H54 (cell line): ENCODE measurements at regions not wholly inside any gene's neighbourhood (a gene's known extent, or its start where the extent isn't known, plus 50 kb on each side); places are given as distances from the start of the nearest gene placed in this dataset.
"Not testable (repeated sequence)": the region's sequence is repeated elsewhere in the genome, so short reads cannot be mapped to it uniquely, and the experiment has no call there.

Source experiments
- DNase-seq: peaks from one replicate; pipeline ENCODE4 v3.0.0; 2011; ENCODE audit warnings: low spot score, mixed read lengths; ENCODE audit not compliant: insufficient read length
- FAIRE-seq: peaks from 3 replicates; lab custom pipeline; 2011; peaks lifted over from hg19 to GRCh38; lab: Jason Lieb, UNC
- POLR2A ChIP-seq: IDR thresholded peaks from 2 replicates; pipeline ENCODE4 v1.6.1; 2011; ENCODE audit warnings: low read depth, mild to moderate bottlenecking, low read length

DNA sequence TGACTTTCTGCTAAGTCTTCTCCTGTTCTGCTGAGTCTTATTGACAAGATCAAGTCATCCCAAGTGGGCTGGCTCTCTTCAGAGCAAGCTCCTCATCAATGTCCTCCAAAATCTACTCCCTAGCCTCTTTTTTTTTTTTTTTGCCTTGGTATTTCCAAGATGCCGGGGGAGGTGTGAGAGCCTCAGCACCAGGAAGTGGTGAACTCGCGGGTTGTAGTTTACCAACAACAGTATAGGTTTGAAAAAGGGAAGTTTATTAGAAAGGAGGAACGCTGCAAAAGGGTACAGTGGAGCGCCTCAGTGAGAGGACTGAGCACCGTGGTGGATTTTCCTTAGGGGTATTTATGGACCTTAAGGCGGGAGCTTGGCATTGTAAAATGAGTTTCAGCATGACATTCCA lies 94.3 kb upstream of the SGO1 start:
- FAIRE-seq (no peak), DNase-seq (no peak)
- TF ChIP-seq POLR2A, result no peak

DNA sequence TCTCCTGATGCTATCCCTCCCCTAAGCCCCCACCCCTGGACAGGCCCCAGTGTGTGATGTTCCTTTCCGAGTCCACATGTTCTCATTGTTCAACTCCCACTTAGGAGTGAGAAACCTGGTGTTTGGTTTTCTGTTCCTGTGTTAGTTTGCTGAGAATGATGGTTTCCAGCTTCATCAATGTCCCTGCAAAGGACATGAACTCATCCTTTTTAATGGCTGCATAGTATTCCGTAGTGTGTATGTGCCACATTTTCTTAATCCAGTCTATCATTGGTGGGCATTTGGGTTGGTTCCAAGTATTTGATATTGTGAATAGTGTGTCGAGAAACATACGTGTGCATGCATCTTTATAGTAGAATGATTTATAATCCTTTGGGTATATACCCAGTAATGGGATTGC lies 80.0 kb upstream of the SGO1 start:
- FAIRE-seq, DNase-seq: not testable (repeated sequence)

DNA sequence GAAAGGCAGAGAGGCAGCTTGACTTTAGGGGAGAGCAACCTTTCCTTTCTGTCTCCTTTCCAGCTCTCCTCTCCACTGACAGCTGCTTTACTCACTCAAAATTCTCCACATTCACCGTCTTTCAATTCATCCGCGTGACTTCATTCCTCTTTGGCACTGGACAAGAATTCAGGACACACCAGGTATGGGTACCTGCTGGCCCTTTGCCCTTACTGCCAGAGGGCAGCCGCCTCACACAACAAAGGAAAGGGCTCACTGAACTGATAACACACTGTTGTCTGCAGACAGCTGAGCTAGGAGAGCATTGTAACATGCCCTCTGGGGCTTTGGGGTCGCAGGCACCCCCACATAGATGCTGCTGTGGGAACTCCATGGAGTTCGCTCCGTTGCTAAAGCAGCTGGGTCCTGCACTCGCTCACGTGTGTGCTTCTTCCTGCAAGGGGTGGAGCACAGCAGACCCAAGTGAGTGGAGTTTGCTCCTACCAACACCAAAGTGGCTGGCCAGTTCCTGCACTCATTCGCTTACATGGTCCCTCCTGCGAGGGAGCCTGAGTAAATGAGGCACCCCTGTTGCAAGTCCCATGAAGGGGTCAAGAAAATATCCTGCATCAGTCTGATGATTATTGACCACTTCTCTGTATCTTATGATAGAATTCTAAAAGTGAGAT lies 79.0 kb upstream of the SGO1 start:
- no peak for TF ChIP-seq POLR2A
- no peak for DNase-seq
- FAIRE-seq, result no peak

DNA sequence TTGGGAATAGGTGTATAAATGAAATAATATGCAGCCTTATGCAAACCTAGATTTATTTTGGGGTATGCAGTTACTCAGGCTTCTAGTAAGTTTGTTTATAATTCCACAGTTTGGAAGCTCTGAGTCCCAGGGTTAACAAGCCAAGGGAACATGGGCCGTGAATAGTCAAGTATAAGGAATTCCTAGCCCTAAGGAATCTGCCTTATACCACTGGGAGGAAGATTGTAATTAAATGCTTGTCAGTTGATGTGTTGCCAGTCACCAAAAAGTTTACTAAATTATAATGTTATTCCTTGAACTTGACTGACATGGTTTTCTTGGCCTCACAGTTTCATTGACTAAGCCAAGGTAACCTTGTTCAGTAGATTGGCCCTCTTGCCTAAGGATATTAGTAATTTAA lies 72.4 kb upstream of the SGO1 start:
- no peak for TF ChIP-seq POLR2A
- DNase-seq (no peak), FAIRE-seq (no peak)

DNA sequence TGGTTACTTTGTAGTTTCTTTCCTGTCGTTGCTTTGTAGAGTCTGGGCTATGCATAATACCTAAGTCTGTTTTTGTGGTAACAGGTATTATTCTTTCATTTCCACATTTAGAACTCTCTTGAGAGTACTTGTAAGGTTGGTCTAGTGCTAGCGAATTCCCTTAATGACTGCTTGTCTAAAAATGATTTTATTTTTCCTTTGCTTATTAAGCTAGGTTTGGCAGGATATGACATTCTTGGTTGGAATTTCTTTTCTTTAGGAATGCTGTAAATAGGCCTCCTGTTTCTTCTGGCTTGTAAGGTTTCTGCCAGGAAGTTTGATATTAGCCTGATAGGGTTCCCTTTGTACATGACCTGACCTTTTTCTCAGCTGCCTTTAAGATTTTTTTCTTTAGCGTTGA lies 70.1 kb upstream of the SGO1 start:
- no peak for TF ChIP-seq POLR2A
- FAIRE-seq (no peak), DNase-seq (no peak)

DNA sequence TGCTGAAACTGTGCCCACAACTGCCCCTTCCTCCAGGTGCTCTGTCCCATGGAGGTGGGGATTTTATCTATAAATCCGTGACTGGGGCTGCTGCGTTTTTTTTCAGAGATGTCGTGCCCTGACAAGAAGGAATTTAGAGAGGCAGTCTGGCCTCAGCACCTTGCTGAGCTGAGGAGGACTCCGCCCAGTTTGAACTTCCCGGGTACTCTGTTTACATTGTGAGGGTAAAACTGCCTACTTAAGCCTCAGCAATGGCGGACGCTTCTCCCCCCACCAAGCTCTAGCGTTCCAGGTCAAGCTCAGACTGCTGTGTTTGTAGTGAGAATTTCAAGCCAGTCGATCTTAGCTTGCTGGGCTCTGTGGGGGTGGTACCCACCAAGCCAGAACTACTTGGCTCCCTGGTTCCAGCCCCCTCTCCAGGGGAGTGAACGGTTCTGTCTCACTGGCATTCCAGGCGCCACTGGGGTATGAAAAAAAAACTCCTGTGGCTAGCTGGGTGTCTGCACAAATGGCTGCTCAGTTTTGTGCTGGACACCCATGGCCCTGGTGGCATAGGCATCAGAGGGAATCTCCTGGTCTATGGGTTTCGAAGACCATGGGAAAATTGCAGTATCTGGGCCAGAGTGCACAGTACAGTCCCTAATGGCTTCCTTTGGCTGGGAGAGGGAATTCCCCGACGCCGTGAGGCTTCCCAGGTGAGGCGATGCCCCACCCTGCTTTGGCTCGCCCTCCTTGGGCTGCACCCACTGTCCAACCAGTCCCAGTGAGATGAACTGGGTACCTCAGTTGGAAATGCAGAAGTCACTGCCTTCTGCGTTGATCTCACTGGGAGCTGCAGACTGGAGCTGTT lies 68.5 kb upstream of the SGO1 start:
- TF ChIP-seq POLR2A, result no peak

DNA sequence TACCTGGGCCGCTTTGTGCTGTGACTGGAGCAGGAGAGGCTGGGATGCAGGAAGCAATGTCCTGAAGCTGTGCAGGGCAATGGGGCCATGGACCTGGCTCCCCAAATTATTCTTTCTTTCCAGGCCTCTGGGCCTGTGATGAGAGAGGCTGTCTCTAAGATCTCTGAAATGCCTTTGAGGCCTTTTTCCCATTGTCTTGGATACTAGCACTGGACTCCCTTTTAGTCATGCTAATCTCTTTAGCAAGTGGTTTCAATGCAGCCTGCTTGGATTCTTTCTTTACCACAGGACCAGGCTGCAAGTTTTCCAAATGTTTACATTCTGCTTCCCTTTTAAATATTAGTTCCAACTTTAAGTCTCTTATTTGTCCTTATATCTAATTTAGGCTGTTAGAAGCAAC lies 64.8 kb upstream of the SGO1 start:
- TF ChIP-seq POLR2A, result no peak
- FAIRE-seq, result no peak
- no peak for DNase-seq

More for the DNA sequence above, 68.5 kb upstream of the SGO1 start:
- no peak for DNase-seq
- no peak for FAIRE-seq

DNA sequence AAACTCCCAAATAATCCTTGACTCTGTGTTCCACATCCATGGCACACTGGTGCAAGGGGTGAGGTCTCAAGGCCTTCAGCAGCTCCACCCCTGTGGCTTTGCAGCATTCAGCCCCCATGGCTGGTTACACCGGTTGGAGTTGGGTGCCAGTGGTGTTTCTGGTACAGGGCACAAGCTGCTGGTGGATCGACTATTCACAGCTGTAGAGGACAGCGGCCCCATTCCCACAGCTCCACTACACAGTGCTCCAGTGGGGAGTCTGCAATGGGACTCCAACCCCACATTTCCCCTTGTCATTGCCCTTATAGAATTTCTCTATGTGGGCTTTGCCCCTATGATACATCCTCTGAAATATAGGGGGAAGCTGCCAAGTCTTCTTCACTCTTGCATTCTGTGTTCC lies 64.3 kb upstream of the SGO1 start:
- no peak for FAIRE-seq
- DNase-seq, result no peak
- no peak for TF ChIP-seq POLR2A

DNA sequence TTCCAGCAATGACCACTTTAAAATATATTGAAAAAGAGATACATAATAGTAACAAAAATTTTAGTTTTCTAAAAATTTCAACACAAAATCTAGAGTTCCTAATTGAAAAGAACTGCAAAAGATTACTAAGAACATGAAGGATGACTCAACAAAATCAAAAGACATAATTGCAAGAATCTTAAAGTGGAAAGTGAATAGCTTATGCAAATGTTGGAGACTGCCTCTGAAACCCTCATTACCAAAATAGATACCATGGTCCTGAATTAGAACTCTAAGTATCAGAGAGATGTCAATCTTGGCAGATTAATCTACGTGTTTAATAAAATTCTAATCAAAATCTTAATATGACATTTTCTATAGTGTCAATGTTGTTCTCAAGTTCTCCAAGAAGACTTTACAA lies 60.7 kb upstream of the SGO1 start:
- no peak for FAIRE-seq
- TF ChIP-seq POLR2A, result no peak
- DNase-seq, result no peak

DNA sequence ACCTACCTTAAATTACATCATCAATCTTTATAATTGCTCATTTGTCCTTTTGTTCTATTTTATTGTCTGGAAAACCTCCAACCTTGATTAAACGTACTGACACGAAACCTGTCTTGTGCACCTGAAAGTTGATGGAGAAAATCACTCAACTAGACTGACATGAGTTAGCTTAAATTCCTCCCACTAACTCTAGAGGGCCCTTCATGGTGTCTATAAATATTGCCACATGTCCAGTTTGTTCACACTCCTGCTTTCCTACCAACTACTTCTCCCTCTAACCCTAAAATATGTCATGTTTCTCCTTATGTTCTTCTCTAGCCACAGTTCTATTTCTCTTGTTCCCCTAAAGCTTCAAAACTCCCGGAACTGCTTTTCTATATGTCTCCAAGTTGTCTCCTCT lies 59.8 kb upstream of the SGO1 start:
- no peak for FAIRE-seq
- TF ChIP-seq POLR2A, result no peak

DNA sequence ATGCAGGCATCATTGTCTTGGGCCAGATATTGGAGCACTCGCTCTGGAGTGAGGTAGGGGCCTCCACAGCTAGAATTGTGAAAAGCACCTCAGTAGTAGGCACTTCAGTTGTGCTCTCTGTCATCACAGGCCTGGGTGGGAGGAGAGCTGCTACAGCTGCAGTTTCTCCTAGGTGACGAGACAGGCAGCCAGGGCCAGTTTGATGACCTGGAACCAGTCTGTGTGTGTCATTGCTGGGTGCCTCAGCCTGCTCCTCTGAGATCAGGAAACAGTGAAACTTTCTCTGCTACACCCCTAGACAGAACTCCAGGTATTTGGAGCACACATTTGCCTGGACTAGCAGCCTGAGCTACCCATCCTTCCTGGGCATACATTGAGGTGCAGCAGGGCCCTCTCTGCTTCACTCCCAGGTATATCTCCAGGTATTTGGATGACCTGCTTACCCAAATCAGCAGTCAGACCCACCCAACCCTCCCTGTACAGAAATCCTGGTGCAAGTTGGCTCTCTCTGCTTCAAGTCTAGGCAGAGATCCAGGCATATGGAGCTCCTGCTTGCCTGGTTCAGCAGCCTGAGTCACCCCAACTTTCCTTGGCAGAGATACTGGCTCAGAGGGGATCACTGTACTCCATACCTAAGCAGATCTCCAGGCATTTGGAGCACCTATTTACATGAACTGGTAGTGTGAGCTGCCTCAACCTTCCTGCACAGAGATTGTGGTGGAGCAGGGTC lies 54.3 kb upstream of the SGO1 start:
- TF ChIP-seq POLR2A, result no peak
- DNase-seq (no peak), FAIRE-seq (no peak)

More for the DNA sequence above, 59.8 kb upstream of the SGO1 start:
- DNase-seq, result no peak

DNA sequence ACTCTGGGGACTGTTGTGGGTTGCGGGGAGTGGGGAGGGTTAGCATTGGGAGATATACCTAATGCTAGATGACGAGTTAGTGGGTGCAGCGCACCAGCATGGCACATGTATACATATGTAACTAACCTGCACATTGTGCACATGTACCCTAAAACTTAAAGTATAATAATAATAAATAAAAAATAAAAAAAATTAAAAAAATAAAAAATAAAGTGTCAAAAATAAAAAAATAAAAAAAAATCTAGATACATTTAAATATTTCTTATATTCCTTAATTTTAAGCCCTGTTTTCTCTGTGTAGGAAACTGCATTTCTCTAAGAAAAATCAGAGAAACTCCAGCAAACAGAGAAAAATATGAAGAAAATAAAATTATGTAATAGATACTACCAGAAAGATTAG lies 52.2 kb upstream of the SGO1 start:
- not testable (repeated sequence) for DNase-seq, FAIRE-seq

DNA sequence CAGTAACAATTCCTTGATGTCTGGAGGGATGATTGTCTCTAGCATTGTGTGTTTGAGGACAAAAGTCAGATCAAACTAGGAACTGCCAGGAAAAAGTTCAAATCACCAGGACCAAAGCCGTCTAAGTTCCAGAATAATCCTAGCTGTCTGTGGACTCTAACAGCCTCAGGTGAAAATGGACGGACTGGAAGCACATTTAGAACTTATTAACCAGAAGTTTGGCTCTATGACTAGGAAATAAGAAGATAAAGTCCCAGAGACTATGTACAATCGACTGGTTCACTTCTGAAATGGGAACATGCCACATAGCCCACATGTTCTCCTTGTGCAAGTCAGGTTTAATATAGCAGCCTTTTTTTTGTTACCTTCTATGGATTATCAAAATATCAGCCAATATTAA lies 50.6 kb upstream of the SGO1 start:
- no peak for TF ChIP-seq POLR2A
- FAIRE-seq (no peak), DNase-seq (no peak)
